ENCODE measurements at regions not wholly inside any gene's neighbourhood (a gene's known extent, or its start where the extent isn't known, plus 50 kb on each side); places are given as distances from the start of the nearest gene placed in this dataset.

DNA sequence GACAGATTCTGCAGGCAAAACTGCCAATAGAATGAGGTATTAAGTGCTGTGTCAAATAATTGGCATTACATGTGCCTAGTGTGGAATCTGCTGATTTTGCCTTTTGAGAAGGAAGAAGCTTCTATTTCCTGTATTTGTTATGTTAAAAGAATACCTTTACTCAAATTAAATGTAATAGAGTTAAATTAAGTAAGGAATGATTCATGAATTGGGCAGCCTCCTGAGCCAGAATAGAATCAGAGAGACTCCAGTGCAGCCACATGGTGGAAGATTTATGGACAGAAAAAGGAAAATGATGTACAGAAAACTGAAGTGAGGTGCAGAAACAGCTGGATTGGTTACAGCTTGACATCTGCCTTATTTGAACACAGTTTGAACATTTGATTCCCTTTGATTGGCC, 464.4 kb upstream of the SEMA6A start:
- CTCF ChIA-PET, result no interaction called here

DNA sequence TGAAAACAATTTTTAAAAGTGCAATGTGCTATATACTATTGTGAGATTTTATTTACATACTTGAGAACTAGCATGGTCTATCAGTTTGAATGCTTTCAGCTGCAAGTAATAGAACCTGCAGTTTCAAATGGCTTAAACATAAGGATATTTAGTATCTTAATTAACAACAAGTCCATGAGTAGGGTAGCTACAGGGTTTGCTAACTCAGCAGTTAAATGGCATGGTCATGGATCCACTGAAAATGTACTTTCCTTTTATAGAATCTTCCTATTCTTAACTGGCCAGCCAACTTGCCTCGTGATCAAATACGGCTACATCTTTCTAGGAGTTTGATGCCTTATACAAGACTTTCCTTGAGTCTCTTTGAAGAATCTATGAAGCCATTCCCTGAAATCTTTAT, 452.8 kb upstream of the SEMA6A start:
- DNase-seq, result no peak
- Mint-ChIP-seq H3K27ac (ENCODE audit: unreplicated experiment) (no peak overlapping the region), H3K4me3 (ENCODE audit: low read depth, unreplicated experiment) (no peak overlapping the region), H3K36me3 (ENCODE audit: insufficient read depth, unreplicated experiment) (no peaks in the 10 kb centered on the region), H3K9me3 (ENCODE audit: low read depth, unreplicated experiment) (no peaks in the 10 kb centered on the region), H3K4me1 (ENCODE audit: low read depth, unreplicated experiment) (no peaks in the 10 kb centered on the region), H3K27me3 (ENCODE audit: unreplicated experiment) (no peaks in the 10 kb centered on the region)
- intact Hi-C loops (cut with micrococcal nuclease; ENCODE audit: unreplicated experiment), result no loop called here
- TF ChIP-seq, protein P1, sequence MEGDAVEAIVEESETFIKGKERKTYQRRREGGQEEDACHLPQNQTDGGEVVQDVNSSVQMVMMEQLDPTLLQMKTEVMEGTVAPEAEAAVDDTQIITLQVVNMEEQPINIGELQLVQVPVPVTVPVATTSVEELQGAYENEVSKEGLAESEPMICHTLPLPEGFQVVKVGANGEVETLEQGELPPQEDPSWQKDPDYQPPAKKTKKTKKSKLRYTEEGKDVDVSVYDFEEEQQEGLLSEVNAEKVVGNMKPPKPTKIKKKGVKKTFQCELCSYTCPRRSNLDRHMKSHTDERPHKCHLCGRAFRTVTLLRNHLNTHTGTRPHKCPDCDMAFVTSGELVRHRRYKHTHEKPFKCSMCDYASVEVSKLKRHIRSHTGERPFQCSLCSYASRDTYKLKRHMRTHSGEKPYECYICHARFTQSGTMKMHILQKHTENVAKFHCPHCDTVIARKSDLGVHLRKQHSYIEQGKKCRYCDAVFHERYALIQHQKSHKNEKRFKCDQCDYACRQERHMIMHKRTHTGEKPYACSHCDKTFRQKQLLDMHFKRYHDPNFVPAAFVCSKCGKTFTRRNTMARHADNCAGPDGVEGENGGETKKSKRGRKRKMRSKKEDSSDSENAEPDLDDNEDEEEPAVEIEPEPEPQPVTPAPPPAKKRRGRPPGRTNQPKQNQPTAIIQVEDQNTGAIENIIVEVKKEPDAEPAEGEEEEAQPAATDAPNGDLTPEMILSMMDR (IDR thresholded peaks at IDR 0.05; ENCODE audit: unreplicated experiment), result no peak
- CTCF ChIA-PET, result no interaction called here
- no TSS peak for BruUV-seq (replicated peaks)

More for the DNA sequence above, 464.4 kb upstream of the SEMA6A start:
- Mint-ChIP-seq H3K36me3 (ENCODE audit: insufficient read depth, unreplicated experiment) (no peaks in the 10 kb centered on the region), H3K27me3 (ENCODE audit: unreplicated experiment) (no peaks in the 10 kb centered on the region), H3K4me3 (ENCODE audit: low read depth, unreplicated experiment) (no peak overlapping the region), H3K9me3 (ENCODE audit: low read depth, unreplicated experiment) (no peaks in the 10 kb centered on the region), H3K27ac (ENCODE audit: unreplicated experiment) (no peak overlapping the region), H3K4me1 (ENCODE audit: low read depth, unreplicated experiment) (no peaks in the 10 kb centered on the region)
- TF ChIP-seq, protein P1 (IDR thresholded peaks at IDR 0.05; ENCODE audit: unreplicated experiment), result no peak
- DNase-seq, result no peak
- BruUV-seq (replicated peaks), result no TSS peak
- intact Hi-C loops (cut with micrococcal nuclease; ENCODE audit: unreplicated experiment), result no loop called here

DNA sequence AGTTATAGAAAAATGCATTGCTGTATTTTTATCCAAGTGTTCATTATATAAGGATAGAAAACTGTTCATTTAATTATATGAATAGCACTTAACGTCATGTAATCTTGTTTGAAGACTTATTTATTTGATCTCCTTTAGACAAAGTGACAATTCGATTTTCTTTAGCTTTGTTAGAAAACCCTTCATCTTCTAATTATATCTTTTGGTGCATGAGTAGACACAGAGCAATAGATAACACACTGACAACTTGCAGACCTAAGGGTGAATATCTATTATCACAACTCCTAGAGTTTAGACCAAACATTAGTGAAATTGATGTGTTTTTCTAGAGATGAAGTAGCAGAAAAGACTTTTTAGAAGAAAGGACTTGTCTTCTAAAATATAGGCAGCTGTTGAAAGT, 446.4 kb upstream of the SEMA6A start:
- Mint-ChIP-seq H3K4me3 (ENCODE audit: low read depth, unreplicated experiment) (no peak overlapping the region), H3K27me3 (ENCODE audit: unreplicated experiment) (no peaks in the 10 kb centered on the region), H3K9me3 (ENCODE audit: low read depth, unreplicated experiment) (no peaks in the 10 kb centered on the region), H3K4me1 (ENCODE audit: low read depth, unreplicated experiment) (no peaks in the 10 kb centered on the region), H3K27ac (ENCODE audit: unreplicated experiment) (no peak overlapping the region), H3K36me3 (ENCODE audit: insufficient read depth, unreplicated experiment) (no peaks in the 10 kb centered on the region)
- DNase-seq, result no peak
- BruUV-seq (replicated peaks), result no TSS peak
- intact Hi-C loops (cut with micrococcal nuclease; ENCODE audit: unreplicated experiment), result no loop called here
- CTCF ChIA-PET, result interaction anchor here (0.7 kb wide), 1 partner anchor 17 kb away, joined by 3 read pairs; no protein-coding TSS in a partner anchor
- TF ChIP-seq, protein P1 (IDR thresholded peaks at IDR 0.05; ENCODE audit: unreplicated experiment), result no peak

DNA sequence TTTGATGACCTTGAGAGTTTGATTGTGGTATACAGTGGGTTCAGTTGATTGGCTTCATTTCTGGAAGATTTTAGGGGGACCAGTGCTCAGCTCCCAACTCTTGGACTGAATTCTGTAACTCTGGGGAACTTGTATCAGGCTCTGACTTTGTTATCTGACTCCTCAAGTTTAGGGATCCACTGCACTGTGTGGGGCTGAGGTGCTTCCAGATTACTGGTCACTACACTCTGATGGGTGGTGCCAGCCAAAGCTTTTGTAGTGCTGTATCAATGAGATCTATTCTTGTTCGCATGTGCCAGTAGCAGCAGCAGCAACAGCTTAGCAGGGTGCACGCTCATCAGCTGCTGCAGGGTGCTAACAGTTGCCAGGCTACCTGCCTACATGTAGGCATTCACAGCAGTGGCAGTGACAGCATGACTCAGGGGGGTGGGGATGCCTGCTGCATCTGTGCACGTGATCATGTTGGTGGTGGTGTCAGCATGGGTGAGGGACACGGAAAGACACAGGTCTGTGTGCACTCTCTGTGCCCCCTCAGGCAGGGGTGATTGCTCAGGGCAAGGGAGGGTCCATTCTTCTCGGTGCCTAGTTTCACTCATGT, 438.8 kb upstream of the SEMA6A start:
- H3K4me3 Mint-ChIP-seq (ENCODE audit: low read depth, unreplicated experiment), result no peak overlapping the region
- intact Hi-C loops (cut with micrococcal nuclease; ENCODE audit: unreplicated experiment), result no loop called here
- no TSS peak for BruUV-seq (replicated peaks)
- no peak for DNase-seq
- H3K36me3 Mint-ChIP-seq (ENCODE audit: insufficient read depth, unreplicated experiment), result no peaks in the 10 kb centered on the region
- TF ChIP-seq, protein P1 (IDR thresholded peaks at IDR 0.05; ENCODE audit: unreplicated experiment), result no peak
- CTCF ChIA-PET, result no interaction called here
- H3K9me3 Mint-ChIP-seq (ENCODE audit: low read depth, unreplicated experiment), result no peaks in the 10 kb centered on the region
- H3K27me3 Mint-ChIP-seq (ENCODE audit: unreplicated experiment), result no peaks in the 10 kb centered on the region
- no peaks in the 10 kb centered on the region for H3K4me1 Mint-ChIP-seq (ENCODE audit: low read depth, unreplicated experiment)
- no peak overlapping the region for H3K27ac Mint-ChIP-seq (ENCODE audit: unreplicated experiment)
